Midbrain (tissue), 1 donor: ENCODE measurements at regions not wholly inside any gene's neighbourhood (a gene's known extent, or its start where the extent isn't known, plus 50 kb on each side); places are given as distances from the start of the nearest gene placed in this dataset.
"Not testable (repeated sequence)": the region's sequence is repeated elsewhere in the genome, so short reads cannot be mapped to it uniquely, and the experiment has no call there.

Experiments
- DNase-seq: peaks from one replicate; lab custom pipeline; 2025; lab: John Stamatoyannopoulos, UW

DNA sequence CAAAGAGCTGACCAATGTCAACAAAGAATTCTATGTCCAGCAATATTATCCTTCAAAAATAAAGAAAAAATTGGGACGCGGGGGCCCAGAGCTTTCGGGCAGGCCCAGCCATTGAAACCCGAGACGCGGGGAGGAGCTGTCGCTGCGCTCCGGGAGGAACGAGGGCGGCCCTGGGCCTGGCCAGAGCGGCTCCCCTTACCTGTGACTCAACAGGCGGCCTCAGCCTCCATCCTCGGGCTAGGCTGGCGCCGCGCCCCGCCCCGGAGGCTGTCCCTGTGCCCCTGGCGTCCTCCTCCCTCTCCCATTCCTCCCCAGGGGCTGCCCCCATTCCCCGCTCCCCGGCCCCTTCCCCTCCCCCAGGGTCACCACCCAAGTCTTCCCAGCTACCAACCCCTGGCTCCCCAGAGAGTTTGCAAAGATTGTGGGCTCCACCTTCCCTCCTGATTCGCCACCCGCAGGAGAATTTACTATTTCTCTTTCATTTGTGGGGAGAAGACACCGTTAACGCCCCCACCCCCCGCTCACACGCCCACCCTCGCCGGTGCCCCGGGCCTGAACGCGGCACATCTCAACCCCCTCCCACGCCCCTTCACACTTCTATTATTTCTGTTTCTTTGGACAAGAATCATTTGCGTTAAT, 127.9 kb downstream of the ARRDC4 start:
- DNase-seq: not testable (repeated sequence)

DNA sequence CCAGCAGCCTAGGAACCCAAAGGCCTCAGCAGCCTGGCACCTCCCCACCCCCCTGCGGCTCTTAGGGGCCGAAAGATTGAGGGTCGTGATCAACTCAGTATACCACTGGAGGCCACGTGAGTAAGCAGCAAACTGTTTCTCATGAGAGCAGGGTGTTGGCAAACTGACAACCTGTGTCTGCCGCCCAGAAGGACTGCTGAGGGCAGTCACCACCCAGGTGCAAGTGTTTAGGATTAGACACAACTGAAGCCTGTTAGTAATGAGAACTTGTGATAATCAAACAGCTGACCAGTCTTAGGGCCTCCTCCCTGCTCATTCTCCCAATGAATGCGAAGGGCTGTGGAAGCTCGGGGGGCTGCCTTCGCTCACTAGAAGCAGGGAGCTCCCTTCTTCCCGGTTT, 128.8 kb downstream of the ARRDC4 start:
- not testable (repeated sequence) for DNase-seq

DNA sequence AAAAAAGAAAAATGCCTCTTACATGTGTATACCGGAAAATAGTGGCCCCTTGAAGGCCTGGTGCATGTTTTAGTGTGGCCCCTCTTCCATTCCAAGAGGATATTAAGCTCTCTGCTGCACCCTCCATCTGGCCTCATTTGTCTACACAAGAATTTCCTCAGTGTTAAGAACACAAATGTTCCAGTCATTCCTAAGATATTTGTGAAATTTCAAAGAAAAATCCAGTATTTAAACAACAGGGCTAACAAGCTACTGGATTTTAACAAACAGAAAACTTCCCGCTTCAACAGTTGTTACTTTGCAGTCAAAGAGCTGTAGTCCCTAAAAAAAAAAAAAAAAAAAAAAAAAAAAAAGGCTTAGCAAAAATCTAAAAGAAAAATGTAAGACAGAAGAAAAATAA, 137.5 kb downstream of the ARRDC4 start:
- DNase-seq: not testable (repeated sequence)

DNA sequence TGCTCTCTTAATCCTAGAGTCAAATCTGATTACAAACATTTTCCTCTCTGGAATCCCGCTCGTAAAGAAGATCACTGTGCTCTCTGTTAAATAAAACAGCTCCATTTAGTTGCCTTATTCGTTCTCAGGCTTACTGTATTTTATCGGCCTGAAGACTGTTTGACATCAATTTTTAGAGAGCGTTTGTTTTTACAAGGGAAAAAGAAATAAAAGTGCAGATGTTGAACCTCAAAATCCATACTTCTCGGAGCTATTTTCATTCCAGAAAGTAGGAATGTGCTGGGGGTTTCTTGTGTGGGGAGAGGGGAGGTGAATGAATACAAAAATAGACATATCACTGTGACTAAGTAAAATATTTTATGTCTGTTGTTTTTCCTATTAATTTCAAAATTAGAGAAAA, 140.1 kb downstream of the ARRDC4 start:
- not testable (repeated sequence) for DNase-seq

DNA sequence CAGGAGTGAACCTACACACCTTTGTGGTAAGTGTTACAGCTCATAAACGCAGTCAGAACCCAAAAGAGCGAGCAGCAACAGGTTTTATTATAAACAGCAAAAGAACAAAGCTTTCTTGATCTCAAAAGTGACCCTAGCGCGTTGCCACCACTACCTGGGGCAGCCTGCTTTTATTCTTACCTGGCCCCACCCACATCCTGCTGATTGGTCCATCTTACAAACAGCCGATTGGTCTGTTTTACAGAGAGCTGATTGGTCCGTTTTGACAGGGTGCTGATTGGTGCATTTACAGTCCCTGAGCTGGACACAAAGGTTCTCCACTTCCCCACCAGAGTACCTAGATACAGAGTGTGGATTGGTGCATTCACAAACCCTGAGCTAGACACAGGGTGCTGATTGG, 143.1 kb downstream of the ARRDC4 start:
- no peak for DNase-seq

DNA sequence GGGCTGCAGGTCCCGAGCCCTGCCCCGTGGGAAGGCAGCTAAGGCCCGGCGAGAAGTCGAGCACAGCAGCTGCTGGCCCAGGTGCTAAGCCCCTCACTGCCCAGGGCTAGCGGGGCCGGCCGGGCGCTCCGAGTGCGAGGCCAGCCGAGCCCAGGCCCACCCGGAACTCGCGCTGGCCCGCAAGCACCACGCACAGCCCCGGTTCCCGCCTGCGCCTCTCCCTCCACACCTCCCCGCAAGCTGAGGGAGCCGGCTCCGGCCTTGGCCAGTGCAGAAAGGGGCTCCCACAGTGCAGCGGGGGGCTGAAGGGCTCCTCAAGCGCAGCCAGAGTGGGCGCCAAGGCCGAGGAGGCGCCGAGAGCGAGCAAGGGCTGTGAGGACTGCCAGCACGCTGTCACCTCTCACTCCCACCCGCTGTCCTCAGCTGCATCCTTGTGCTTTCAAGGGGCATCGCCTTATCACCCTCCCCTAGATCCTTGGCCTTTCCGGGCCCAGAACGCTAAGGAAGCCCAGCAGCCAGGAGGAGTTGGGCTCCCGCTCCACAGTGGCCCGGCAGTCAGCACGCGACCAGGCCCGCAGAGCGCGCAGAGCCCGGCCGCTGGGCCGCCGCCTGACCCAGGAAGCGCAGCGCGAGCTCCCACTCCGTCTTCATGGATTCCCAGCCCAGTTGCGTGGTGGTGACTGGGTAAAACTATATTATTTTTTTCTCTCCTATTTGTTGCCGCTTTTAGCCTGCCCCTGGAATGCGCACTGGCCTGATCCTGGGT, 144.1 kb downstream of the ARRDC4 start:
- not testable (repeated sequence) for DNase-seq

DNA sequence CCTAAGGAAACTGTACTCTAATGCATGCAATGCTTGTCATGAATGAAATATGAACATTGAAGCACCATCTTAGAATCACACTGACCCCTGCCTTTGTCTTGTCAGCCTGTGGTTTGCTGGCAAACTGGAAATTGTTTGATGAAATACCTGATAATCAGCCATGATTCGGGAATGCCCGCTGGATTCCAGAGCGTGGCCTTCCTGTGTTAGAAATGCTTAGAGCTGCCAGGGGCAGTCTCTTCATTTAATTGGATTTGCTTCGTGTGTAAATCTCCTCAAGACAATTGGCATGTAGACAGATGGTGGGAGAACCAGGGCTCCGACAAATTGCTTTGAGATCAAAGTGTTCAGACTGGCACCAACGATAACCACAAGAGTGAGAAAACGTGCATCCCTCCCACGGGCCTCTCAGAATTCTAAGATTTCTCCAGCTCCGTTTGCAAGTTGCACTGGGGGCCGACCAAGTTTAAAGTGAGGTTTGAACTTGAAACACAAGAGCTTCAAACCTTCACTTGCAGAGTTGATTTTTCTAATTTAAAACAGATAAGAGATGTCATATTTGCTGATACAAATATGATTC, 146.2 kb downstream of the ARRDC4 start:
- DNase-seq: not testable (repeated sequence)

DNA sequence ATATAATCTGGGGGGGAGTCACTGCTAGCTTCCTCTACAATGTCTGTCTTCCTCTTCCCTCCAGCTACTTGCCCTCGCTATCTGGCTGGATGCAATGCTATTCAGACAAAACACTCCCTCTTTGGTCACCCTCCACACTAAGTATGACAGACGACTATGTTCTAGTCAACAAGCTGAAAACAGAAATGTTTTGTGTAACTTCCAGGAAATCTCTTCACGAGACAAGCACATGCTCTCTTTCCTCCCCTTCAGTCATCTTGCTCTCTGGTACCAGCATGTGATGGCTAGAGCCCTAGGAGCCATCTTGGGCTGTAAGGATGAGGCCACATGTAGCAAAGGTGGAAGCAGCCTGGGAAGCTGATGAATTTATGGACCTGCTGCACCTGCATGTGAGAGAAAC, 151.3 kb downstream of the ARRDC4 start:
- DNase-seq: no peak

DNA sequence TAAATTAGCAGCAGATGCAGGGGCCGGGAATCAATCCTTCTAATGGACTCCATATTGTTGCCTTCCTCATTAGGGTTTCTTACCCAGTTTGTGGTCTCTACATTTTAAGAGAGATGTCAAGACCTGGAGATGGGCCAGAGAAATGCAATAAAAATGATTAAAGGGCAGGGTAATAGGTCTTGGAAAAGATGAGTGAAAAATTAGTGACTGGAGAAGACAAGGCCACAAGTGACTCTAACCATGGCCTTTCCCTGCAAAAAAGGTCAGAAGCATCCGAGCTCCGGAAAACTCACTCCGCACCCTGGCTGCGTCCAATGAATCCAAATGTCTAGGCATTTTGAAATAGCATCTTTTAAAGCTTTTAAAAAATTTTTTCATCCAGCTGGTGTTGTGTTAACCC, 152.8 kb downstream of the ARRDC4 start:
- no peak for DNase-seq

DNA sequence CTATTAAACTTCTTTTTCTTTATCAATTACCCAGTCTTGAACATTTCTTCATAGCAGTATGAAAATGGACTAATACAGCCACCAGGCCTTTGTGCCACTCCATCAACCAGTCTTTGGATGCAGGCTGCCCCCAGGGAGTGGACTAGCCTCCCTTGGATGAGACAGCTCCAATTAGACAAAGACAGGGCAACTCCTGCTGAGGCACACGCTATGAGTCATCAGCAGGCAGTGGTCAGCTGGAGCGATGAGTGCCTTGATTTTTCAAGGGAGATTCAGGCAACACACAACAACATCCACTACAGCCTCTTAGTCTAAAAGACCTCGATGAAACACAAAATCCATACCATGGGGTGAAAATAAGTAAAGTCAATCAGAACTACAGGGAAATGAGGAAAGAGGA, 160.1 kb downstream of the ARRDC4 start:
- no peak for DNase-seq

DNA sequence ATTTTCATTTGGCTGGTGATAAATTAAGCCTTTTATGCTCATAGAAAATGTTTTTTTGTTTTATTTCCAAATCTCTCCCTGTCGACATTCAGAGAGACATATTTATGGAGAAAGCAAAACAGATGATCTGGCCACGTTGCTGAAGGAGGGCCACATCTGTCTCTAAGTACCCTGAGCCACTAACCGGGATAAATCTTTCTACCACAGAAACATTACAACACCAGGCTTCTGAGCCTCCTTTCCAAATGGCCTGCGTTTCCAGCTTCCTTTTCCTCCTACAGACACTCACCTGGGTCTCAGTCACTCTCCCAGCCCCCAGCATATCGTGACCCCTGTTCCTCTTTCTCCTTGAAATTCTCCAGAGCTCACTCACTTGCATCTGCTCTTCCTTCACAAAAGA, 161.0 kb downstream of the ARRDC4 start:
- DNase-seq: no peak

DNA sequence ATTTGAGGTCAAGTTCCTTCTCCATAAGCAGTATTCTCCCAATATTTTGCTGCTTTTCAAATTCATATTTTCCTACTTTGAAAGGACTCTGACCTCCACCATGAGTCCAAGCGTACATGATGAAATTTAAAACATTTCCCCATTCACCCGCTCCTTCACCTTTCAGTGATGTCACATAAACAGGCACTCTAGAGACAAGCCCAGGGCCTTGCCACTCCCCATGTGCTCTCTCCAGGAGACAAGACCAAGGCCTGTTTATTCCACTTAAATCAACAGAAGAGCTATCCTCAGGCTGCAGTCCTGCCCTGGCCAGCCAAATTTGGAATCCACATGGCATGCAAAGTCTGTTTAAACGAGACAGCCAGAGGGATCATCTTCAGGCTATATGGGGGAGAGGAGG, 161.5 kb downstream of the ARRDC4 start:
- DNase-seq: no peak

DNA sequence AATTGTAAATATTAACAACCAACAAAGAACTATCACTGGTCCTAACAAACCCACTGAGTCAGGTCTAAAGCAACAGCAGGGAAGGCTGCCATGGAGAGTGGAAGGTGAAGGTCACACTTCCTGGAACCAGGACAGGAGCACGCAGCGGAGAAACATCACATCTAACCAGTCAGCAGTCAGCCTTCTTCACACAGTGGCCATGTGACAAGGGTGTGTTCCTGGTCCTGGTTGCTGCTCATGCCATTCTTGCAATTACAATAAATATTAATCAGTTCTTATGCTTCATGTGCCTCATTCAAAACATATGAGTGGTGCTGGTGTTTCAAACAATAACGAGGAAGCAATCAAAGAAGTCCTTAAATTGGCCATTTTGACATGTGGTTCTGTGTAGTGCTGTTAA, 162.8 kb downstream of the ARRDC4 start:
- DNase-seq: no peak

DNA sequence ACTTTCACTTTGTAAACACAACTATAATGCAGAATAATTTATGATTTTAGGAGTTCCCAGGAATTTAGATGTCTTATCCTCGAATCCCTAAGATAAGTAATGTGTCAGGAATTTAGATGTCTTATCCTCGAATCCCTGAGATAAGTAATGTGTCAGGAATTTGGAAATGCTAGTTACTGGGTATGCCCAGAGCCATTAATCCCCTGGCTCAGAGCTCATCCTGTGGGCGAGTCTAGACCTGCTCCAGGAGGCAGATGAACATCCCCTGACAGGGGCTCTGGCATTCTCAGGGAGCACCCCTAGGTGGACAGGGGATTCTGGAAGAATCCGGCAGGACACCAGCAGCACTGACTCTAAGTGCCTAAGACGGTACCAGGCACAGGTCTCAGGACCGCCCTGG, 163.3 kb downstream of the ARRDC4 start:
- DNase-seq: no peak

DNA sequence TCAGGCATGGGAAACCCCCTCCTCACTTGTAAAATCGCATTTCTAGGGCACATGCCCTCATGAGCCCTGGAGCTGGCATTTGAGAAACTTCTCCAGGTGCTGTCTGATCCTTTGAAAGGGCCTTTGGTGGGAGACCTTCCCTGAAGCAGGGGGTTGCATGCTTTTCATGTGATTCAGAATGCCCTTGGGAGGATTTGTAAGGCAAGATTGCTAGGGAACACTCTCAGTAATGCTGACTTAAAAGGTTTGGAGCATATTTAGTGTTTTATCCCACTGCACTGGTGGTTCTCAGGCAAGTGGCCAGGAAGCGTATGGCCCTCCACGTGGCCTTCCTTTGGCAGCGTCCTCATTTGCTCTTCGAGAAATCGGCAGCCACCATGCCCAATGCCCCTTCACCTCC, 164.1 kb downstream of the ARRDC4 start:
- no peak for DNase-seq

DNA sequence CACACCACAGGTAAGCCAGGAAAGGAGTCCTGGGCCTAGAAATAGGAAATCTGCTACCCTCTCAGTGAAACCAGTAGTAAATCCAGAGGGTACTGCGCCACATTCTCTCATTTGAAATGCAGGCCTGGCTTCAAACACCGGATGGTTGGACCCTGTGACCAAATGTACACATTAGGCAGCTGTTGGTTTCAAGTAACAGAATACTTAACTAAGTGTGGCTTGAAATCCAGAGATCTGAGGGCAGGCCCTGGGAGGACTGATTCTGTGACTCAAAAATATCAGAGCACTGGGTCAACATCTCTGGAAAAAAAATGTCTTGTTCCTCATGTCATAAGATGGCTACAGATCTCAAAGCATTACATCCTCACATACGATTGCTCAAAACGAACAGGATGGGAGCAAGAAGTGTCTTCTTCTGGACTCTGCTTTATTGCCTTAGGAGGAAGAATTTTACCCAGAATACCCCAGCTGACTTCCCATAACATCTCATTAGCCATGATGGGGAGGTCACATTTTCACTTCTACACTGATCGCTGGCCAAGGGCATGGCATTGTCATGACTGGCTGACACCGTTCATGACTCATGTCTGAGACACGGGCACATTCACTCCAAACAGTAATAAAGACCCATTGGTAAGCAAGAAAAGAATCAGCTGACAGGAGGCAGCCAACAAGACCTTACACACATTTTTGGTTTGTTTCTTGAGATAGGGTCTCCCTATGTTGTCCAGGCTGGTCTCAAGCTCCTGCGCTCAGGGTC, 166.0 kb downstream of the ARRDC4 start:
- no peak for DNase-seq

DNA sequence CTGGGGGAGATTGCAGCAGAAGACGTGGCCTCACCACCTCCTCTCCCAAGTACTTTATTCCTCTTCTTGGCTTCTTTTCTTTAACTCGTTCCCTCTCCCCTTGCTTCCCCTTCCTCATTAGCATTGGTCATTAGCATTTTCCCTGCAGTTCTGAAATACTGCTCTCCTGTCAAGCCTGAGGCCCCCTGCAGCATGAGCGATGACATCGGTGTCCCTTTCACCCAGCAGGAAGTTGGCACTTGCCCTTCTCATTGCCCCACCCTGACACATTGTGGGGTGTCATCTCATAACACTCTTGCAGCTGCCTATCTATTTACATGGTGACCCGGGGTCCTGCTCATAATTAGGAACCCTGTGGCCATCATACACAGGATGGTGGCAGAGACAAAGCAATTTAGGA, 167.1 kb downstream of the ARRDC4 start:
- DNase-seq: no peak

DNA sequence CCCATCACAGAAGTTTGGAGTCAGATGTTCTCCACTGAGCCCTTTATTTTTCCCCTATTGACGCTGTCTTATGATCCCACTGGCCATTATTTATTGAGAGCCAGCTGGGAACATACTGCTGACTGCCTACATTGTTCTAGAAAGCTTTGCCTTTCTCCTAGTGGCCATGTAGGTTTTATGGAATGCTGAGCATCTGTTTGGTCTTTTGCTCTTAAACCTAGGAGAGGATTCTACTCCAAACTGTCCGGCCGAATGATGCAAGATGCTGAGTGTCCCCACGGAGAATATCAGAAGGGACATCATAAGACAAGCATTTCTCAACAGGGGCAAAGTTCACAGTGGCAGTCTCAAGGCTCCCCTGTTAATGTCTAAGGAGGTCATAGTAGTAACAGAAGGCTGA, 171.4 kb downstream of the ARRDC4 start:
- DNase-seq: no peak

DNA sequence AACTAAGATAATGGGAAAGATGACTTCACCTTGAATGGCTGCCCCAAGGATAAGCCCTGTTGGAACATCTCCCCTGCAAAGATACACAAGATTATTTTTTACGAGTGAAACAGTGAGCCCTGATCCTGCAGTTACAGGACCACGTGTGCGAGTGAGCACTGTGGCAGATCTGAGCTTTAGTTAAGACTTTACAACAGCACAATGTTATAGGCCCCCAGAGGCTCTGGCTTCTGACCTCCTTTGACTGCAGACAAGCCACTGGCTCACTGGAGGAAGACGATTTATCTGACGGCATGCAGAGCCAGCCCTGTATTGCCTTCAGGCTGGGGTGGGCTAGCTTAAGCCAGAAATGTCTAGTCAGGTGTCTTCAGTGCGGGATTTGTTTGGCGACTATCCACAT, 174.4 kb downstream of the ARRDC4 start:
- DNase-seq: no peak

DNA sequence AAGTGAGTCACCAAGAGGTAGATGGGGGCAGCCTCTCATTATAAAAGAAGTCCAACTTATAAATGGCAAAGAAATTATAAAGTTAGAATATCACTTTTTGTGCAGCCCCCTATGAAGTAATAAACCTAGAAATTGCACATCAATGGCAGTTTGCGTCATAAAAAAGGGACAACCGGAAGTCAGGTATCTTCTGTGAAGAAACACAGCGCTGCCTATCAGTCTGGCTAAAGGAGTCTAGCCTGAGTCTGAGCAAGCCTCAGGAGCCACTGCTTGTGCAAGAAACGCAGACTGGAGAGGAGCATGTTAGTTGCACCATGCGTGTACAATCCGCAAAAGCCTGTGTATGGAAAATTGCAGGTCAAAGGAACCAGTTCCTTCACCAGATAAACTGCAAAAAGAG, 178.4 kb downstream of the ARRDC4 start:
- no peak for DNase-seq

DNA sequence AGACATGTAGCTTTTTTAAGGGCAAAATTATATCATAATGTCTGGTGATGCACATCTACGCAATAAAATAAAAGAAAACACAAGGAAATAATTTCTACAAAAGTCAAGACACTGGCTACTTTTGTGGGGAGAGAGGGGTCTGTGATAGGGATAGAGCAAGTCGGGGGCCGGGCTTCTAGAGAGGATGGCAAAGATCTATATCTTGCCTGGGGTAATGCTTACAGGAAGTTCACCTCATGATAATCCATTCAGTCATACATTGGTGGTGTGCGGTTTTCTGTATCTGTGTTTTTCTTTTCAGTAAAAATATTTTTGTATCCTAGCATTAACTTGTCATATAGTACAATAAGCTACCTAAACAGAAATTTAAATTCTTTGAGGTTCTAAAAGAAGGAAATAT, 178.8 kb downstream of the ARRDC4 start:
- DNase-seq: no peak

DNA sequence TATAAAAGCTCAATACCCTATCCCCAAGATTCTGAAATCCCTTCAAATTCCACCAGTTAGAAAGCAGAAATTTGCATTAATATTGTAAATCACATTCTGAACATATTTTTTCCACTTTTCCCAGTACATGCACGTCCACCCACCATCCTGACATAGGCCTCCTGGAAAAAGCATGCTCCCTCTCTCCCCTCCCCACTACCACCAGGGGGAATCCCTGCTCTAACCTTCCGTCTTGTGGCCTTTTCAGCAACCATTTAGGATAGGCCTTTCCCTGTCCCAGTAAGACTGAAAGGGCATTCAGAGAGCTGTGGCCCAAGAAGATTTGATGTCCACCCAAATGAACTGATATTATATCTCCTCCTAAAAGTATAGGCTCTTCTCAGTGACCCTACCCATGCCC, 182.1 kb downstream of the ARRDC4 start:
- no peak for DNase-seq

DNA sequence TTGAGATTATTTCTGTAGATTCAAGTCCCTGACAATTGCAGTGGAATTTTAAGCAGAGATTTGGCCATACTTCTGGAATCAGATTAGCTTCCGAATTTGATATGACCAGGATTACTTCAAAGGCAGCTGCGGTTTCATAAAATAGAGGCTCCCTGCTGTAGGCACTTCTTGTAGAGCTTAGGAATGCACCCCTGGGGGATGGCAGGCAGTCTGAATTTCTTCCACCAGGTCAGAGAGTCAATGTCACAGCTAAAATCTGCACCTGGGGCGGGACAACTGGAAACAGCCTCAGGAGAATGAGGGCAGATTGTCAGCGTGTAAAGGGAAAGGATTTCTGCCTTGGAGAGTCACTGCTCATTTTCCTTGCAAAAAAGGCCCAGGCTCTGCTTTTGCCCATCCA, 182.6 kb downstream of the ARRDC4 start:
- DNase-seq: no peak
